Amygdala (tissue), 56 donors: ENCODE measurements at regions not wholly inside any gene's neighbourhood (a gene's known extent, or its start where the extent isn't known, plus 50 kb on each side); places are given as distances from the start of the nearest gene placed in this dataset.
"Not testable (repeated sequence)": the region's sequence is repeated elsewhere in the genome, so short reads cannot be mapped to it uniquely, and the experiment has no call there.

Experiments used
- DNase-seq, 56 donors: peaks; one replicate each; lab custom pipeline; 2025; lab: John Stamatoyannopoulos, UW

DNA sequence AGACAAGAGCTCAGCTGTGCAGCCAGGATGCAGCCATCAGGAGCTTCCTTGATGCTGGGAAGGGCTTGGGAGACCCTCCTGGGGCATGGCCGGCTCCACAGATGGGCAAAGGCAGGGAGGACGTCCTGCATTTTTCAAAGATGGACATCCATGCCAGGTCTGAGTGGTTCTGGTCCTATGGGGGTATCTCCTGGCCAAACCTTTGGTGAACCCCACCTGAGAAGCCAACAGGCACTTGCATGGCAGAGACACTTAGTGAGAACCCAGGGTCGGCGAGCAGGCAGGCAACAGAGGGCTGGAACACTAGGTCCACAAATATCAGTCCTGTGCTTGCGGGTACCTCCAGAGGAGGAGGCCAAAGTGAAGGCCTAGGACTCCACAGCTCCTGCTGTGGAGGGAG, 70.0 kb downstream of the KCTD15 start:
- DNase-seq, result no peak

DNA sequence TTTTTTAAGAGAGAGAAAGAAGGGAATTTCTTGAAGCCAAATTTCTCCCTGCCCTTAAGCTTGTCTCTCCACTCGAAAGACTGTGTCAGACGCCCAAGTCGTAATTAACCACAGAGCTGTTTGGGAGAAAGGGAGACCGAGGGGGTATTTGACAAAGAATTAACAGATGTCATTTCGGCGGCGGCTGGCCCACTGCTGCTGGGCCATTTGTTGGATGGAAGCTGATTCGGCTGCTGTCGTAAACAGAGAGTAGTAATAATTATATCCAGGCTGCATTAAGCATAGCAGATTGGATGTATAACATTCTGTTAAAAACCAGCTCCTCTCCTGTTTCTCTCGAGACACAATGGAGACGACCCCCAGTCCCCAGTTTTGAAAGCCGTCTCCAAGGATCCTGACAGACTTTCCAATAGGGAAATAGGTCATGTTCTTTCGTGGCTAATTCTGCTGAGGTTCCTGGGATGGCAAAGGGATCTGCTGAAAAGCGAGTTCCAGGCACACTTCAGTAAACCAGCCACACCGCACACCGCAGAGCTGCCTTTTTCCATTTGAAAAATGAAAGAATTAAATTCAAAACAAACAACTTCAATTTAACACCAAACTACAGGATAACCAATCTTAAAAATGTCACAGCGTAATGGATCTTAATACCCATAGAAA, 71.5 kb downstream of the KCTD15 start:
- peak in 6 of 56 donors; percentile 8 to 62 (median 17) for DNase-seq

DNA sequence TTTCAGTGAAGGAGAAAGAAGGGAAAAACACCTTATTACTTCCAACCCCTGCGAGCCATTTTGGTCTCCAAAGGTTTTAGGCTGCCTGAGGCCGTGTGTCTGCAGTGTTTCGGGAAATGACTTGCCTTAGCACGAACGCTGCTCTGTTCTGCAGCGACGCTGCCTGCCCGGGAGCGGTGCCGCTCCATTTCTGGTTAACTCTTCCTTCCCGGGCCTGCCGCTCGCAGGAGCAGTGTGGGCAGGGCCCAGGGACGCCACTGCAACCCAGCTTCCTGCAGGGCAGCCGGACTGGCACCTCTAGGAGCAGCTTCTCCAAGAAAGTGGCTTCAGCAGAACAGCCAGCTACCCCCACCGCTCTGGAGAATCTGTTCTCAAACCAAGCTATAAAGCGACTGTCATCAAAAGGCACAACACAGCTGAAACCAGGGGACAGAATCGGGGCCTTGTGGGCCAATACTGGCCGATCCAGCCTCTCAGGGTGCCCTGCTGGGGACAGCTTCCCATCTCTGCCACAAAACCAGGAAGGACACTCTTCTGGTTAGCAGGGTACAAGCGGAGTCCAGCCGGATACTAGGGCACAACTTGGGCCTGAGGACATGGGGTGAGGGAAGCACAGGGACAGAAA, 72.2 kb downstream of the KCTD15 start:
- DNase-seq, result peak in 30 of 56 donors; percentile 4 to 62 (median 26)

DNA sequence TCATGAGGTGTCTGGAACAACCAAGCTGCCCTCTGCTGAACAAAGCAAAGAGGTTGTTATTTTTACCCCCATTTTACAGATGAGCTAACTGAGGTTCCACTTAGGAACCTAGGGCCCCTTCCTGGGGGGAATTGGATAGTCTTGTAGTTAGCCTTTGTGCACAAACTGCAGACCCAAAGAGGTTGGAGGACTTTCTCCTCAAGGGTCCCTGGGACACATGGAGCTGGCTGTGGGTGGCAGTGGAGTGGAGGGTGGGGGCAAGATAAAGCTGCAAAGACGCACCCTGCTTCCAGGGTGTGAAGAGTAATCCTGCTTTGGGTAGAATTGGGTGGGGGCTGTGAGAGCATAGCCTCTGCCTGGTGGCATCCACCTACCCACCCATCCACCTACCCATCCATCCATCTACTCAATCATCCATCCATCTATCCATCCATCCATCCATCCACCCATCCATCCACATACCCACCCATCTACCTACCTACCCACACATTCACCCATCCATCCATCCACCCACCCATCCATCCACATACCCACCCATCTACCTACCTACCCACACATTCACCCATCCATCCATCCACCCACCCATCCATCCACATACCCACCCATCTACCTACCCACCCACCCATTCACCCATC, 73.7 kb downstream of the KCTD15 start:
- DNase-seq, result not testable (repeated sequence)

DNA sequence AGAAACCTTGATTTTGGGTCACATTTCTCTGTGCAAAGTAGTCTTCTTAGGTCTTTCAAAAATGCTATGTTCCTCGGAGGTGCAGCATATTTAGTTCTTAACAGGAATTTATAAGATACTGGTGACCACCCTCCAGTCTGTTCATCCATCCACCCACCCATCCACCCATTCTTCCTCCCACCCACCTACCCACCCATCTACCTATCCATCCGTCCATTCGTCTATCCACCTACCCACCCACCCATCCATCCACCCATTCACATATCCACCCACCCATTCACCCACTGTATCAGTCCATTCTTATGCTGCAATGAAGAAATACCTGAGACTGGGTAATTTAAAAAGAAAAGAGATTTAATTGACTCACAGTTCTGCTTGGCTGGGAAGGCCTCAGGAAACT, 74.9 kb downstream of the KCTD15 start:
- no peak for DNase-seq

DNA sequence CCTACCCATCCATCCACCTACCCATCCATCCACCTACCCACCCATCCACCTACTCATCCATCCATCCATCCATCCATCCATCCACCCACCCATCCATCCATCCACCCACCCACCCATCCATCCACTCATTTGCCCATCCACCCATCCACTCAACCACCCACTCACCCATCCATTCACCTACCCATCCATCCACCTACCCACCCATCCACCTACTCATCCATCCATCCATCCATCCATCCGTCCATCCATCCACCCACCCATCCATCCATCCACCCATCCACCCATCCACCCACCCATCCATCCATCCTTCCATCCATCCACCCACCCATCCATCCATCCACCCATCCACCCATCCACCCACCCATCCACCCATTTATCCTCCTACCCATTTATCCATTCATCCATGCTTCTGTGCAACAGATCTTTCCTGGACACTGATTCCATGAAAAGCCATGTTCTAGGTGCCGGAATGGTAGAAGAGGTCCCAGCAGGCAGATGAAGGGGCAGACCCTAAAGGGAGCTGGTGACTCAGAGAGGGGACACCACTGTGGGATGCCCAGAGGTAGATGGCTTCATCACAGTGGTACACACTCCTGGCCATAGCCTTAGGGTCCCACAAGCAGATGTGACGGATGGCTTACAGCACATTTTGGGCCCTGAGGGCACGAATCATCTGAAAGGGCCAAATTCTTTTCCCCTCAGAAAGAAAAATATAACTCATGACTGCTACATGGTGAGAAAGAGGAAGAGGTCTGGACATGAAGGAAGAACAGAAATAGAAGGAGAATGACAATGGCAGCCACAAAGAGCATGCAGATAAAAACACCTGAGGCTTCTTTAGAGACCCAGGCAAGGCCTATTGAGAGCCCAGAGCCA, 76.0 kb downstream of the KCTD15 start:
- DNase-seq, result no peak

DNA sequence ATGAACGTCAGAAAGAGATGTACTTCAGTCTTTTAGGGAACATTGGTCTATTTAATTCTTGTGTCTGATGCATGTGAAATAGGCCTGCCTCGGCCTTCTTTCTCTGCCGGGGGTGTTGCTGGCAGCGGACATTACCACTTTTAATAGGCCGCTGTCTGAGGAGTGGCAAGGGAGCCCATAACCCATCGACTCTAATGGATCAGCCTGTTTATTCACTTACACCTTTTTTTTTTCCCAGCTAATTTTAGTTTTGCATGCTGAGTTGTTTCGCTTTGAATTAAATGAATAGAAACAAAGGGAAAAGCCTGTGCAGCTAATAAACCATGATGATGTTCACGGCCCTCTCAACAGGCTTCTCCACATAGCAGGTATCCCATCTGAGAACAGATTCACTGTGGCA, 78.4 kb downstream of the KCTD15 start:
- DNase-seq, result peak in 5 of 56 donors; percentile 2 to 25 (median 10)

DNA sequence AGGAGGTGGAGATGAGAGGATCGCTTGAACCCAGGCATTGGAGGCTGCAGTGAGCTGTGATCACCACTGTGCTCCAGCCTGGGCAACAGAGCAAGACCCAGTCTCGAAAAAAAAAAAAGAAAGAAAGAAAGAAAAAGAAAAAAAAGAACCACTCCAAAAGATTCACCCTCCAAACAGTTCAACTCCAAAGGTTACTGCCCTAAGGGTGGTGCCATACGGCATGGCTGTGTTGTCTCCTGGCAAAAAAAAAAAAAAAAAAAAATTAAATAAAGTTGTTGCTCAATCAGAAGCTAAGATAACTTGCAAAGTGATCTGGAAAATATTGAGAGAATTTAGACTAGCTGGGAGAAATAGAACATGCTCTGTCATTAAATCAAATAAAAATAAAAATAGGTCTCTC, 79.5 kb downstream of the KCTD15 start:
- no peak for DNase-seq

DNA sequence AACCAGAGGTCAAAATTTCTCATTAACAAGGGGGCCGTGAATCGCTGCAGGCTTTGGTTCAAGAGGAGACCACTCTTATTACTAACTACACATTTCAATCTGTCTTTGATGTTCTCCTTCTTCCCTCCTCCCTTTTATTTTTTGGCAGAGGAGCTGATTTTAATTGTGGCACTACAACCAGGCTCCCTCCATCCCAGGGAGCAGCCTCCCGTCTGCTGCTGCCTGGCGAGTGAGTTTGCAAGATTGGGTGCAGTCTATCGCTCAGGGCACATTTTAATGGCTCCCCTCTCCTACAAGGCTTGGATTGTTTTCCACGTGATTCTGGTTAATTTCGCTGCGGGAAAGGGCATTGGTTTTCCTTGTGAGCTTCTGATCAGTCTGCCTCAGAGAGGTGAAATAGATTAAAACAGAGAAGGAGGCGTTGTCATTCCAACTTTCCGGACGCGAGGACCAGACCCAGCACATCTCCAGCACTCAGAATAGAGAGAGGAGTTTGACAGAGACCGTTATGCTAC, 81.4 kb downstream of the KCTD15 start:
- no peak for DNase-seq

DNA sequence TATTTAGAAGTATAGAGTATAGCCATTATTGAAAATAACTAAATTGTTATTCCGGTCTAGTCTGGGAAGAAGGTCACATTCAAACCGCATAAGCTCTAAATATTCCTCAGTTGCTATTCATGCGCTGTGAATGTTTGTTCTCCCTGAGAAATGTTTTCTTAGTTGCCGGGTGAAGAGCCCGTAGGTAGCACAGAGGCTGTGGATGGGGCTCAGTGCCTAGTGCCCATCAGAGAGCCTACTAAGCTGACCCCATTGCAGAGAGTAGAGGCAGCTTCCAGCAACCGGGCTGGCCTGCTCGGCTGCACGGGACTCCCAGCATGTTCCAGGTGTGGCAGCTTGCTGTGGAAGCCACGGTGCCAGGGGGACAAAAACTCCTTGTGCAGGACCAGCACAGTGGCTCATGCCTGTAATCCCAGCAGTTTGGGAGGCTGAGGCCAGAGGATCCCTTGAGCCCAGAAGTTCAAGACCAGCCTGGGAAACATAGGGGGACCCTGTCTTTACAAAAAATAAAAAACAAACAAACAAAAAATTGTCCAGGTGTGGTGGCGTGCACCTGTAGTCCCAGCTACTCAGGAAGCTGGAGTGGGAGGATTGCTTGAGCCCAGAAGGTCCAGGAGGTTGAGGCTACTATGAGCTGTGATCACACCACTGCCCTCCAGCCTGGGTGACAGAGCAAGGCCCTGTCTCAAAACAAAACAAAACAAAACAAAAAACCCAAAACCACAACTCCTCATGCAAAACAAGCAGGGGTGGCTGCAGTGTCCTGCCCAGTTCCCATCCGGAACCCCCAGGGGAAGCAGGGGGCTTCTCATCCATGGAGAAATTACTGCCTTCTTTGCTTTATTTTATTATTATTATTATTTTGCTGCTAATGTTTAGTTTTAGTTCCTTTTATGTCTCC, 82.5 kb downstream of the KCTD15 start:
- DNase-seq, result no peak

DNA sequence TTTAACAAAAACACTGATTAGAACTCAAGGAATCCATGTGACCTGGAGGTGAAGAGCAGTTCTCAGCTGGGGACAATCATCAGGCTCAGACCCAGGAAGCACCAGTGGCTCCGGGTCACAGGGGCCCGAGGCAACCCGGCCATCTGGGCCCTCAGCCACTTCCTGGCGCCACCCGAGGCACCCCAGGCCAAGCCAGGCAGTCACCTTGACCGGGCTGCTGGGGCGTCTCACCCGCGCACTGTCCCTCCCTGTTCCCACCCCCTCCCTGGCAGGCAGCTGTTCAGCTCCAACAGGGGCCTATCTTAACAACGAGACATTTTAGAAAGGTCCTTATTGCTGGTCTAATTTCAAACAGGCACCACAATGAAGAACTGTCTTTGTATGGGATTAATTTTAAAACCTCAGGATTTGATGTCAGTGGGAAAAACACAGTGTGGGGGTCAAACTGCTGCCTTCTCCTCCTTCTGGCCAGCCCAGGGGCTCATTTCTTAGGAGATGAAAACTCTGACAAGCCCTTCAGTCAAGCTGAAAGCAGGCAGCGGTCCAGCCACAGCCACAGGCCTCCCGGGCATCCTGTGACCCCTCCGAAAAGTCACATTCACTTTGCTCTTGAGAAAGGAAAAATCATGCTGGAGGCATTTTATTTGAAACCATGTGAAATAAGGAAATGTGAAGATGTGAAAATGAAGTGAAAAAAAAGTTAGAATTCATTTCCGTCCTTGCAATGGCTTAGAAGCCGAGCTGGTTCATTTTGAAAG, 83.3 kb downstream of the KCTD15 start:
- peak in 2 of 56 donors; percentile 18 to 23 for DNase-seq

DNA sequence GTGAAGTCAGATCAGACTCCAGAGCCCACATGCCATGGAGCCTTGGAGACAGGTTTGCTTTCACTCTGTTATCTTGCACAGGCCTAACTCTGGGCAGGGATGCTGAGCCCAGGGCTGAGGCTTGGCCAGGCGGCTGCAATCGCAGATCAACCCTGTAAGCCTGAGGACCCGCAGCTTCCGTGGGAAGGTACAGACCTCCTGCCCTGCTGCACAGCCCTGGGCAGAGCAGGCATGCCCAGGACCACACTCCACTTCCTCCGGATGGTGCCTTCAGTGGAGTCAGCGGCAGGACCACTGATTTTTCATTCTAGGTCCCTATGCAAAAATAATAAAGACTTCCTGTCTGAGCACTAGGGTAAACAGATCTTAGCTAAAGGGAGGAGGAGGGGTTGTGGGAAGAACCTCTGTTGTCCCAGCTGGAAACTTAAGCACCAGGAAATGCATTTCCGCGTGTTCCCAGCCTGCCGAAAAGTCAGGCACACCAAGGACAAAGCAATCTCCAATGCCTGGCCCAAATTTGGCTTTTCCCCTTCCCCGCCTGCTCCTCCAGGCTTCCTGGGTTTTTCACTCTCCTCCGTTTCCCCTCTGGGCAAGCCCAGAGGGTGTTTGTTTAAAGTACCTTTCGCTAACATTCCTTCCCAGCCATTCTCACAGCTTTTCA, 87.3 kb downstream of the KCTD15 start:
- no peak for DNase-seq

DNA sequence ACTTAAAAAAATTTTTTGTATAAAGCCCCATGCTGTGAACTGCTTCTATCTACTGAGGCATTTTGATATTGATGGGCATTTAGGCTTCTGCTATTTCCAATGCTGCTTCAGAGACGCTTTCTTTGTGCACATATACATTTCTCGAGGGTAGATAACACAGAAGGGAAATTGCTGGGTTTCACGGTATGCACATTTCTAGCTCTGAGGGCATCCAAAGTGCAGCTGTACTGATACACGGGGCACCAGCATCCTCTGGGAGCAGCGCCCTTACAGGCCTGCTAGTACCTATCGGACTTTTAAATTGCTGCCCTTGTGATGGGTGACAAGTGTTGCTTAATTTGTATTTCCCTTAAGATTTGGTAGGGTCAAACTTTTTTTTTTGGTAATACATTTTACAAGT, 88.6 kb downstream of the KCTD15 start:
- DNase-seq, result no peak

DNA sequence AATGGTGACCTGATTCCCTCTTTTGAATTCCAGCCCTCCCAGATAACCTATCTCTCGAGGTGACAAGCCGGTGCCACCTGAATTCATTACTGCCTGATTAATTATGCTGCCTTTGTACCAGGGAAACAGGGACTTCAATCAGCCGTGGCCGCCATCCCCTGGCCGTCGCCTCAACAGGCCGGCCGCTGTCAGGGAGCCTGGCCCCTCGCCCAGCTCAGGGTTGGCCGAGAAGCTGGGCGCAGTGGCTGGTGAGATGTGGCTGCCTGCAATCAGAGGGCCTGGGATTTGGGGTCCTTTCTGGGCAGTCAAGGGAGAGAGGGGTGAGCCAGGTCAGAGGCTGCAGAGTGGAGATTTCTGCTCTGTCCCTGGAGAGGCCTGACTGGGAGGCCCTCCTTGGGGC, 91.2 kb downstream of the KCTD15 start:
- peak in 20 of 56 donors; percentile 10 to 69 (median 32) for DNase-seq

DNA sequence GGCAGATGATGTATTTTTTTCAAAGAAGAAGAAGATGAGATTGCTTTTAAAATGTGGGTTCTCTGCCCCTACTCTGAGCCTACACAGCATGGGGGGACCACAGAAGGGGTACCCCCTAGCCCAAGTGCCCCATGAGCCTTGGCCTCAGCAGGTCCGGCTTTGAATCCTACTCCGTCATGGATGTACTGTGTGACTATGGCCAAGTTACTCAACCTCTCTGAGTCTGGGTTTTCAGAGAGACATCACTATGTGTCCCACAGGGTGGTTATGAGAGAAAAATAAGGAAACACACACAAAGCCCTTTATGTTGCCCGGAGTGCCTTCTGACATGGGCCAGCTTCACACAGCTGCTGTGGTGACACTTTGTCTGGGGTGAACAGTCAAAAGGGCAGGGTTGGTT, 92.0 kb downstream of the KCTD15 start:
- DNase-seq, result no peak

DNA sequence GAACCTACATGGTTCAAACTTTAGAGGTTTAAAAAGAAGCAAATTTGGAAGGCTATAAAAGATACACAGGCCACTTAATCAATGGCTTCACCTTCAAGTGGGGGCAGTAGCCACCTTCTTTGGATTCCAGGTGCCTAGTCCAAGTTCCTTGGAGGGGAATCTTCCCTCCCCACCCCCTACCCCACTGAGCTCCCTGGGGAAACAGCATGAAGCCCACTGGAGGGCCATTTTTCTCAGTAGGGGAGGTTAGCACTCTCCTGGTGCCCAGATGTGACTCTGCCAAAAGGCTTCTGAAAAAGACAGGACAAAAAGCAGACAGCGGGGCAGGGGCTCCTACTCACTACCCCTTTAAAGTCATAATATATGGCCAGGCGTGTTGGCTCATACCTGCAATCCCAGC, 93.9 kb downstream of the KCTD15 start:
- DNase-seq, result no peak

DNA sequence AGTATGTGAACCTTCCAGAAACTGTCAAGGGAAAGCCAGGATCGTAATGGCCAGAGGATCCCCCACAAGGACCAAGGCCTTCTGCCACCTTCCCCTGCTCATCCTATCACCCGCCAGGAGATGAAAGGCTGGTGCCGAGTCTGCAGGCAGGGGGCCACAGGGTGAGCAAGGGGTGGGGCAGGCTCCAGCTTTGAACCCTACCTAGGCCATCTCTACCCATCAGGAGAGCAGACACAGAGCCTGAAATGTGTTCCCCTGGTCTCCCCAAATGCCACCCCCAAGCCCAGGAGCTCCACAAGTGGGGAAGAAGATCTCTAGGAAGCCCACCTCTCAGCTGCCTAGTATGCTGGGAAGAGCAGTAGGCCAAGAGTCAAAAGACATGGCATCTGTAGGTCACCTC, 95.1 kb downstream of the KCTD15 start:
- DNase-seq, result no peak

DNA sequence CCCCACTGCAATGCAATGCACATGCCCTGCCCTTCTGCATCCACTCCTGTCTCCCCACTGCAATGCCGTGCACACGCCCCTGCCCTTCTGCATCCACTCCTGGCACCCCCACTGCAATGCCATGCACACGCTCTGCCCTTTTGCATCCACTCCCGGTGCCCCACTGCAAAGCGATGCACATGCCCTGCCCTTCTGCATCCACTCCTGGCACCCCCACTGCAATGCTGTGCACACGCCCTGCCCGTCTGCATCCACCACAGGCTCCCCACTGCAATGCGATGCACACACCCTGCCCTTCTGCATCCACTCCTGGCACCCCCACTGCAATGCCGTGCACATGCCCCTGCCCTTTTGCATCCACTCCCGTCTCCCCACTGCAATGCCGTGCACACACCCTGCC, 98.1 kb downstream of the KCTD15 start:
- DNase-seq, result no peak
